GM12878 (cell line): ENCODE measurements at regions not wholly inside any gene's neighbourhood (a gene's known extent, or its start where the extent isn't known, plus 50 kb on each side); places are given as distances from the start of the nearest gene placed in this dataset.

ENCODE experiments used
- ATAC-seq: fragments of 200-7000 bp; cut with Tn5 transposase; 3 replicates; pipeline ENCODE4 v1.9.1; 2020; ENCODE audit warnings: mild to moderate bottlenecking, moderate library complexity
- BruUV-seq: library from RNA; stranded (reverse); fragments of 400-500 nt; replicated peaks from 2 replicates; lab custom pipeline; 2021; lab: Mats Ljungman, UMichigan
- CTCF ChIA-PET: fragments of 300-600 bp; sonication (Branson Sonifier 250); formaldehyde crosslinking; extraction: SDS; loops from one replicate; lab custom pipeline; 2021; ENCODE audit warnings: inconsistent platforms; lab: Yijun Ruan, JAX
- POLR2A ChIA-PET: fragments of 350-600 bp; formaldehyde crosslinking; extraction: SDS; loops from one replicate; lab custom pipeline; 2021; ENCODE audit warnings: inconsistent platforms; lab: Charles Lee
- RAD21 ChIA-PET: fragments of 300-600 bp; sonication (Branson Sonifier 250); formaldehyde crosslinking; loops from one replicate; lab custom pipeline; 2023; ENCODE audit warnings: antibody characterized with exemption; ENCODE audit not compliant: unreplicated experiment; lab: Charles Lee
- SMC1A ChIA-PET: fragments of 300-600 bp; sonication (Branson Sonifier 250); formaldehyde crosslinking; loops from one replicate; lab custom pipeline; 2023; ENCODE audit not compliant: unreplicated experiment, uncharacterized antibody; lab: Charles Lee
- DNase-seq: peaks from one replicate; pipeline ENCODE4 v3.0.0-alpha.2; 2011; ENCODE audit warnings: low read depth, low spot score
- FAIRE-seq: peaks from 3 replicates; lab custom pipeline; 2011; peaks lifted over from hg19 to GRCh38; lab: Jason Lieb, UNC
- H2AFZ ChIP-seq: 2 replicates; pipeline ENCODE4 v1.6.0; 2011; ENCODE audit warnings: low read depth, low read length, control low read depth; ENCODE audit not compliant: control insufficient read depth
- H3K27ac ChIP-seq: 2 replicates; pipeline ENCODE4 v1.5.1; 2011; ENCODE audit warnings: control low read depth; ENCODE audit not compliant: control insufficient read depth, insufficient read depth
- H3K27me3 ChIP-seq, 2 experiments: replicated peaks in 1 of 2; 2 replicates each; pipeline versions ENCODE4 v1.6.0 to v1.6.1; 2011; ENCODE audit warnings: low read length in 1 of 2; ENCODE audit not compliant: control insufficient read depth in 2 of 2, insufficient read depth in 2 of 2
- H3K36me3 ChIP-seq, 2 experiments: 2 replicates each; pipeline ENCODE4 v1.5.1; 2011; ENCODE audit warnings: low read length in 1 of 2; ENCODE audit not compliant: control insufficient read depth in 2 of 2, insufficient read depth in 2 of 2
- H3K4me1 ChIP-seq: 2 replicates; pipeline ENCODE4 v1.6.1; 2011; ENCODE audit warnings: mild to moderate bottlenecking, low read length, moderate library complexity, mixed read lengths; ENCODE audit not compliant: control insufficient read depth, insufficient read depth
- H3K4me2 ChIP-seq: 2 replicates; pipeline ENCODE4 v1.6.0; 2011; ENCODE audit warnings: control low read depth; ENCODE audit not compliant: control insufficient read depth, insufficient read depth
- H3K4me3 ChIP-seq: fragments of 200-600 bp; sonication (generic); 2 replicates; pipeline ENCODE4 v1.5.1; 2016
- H3K79me2 ChIP-seq: 2 replicates; pipeline ENCODE4 v1.6.0; 2011; ENCODE audit warnings: low read length; ENCODE audit not compliant: control insufficient read depth, insufficient read depth
- H3K9ac ChIP-seq: 2 replicates; pipeline ENCODE4 v1.8.0; 2011; ENCODE audit warnings: low read length, control low read depth, mixed read lengths; ENCODE audit not compliant: control insufficient read depth, insufficient read depth
- H3K9me3 ChIP-seq: replicated peaks from 3 replicates; pipeline ENCODE4 v1.5.1; 2011; ENCODE audit warnings: mild to moderate bottlenecking, low read length; ENCODE audit not compliant: control insufficient read depth, insufficient read depth
- H4K20me1 ChIP-seq: 2 replicates; pipeline ENCODE4 v1.6.0; 2011; ENCODE audit not compliant: control insufficient read depth, insufficient read depth
- BACH1 ChIP-seq: fragments of 450-650 bp; IDR thresholded peaks from 2 replicates; pipeline ENCODE4 v1.6.1; 2017; ENCODE audit warnings: mild to moderate bottlenecking, borderline replicate concordance
- BMI1 ChIP-seq: fragments of 450-650 bp; IDR thresholded peaks from 2 replicates; pipeline ENCODE4 v1.6.1; 2016; ENCODE audit warnings: mild to moderate bottlenecking, moderate library complexity, borderline replicate concordance
- DPF2 ChIP-seq: fragments of 450-650 bp; IDR thresholded peaks from 2 replicates; pipeline ENCODE4 v1.6.1; 2017; ENCODE audit warnings: mild to moderate bottlenecking
- ESRRA ChIP-seq: IDR thresholded peaks from 2 replicates; pipeline ENCODE4 v1.6.1; 2012; ENCODE audit warnings: mild to moderate bottlenecking, low read length, improper control_type of control experiment
- GABPA ChIP-seq: IDR thresholded peaks from 2 replicates; pipeline ENCODE4 v1.6.1; 2014; ENCODE audit warnings: antibody characterized with exemption, low read depth, mild to moderate bottlenecking, inconsistent platforms
- IKZF1 ChIP-seq: fragments of 450-650 bp; conservative IDR thresholded peaks from 2 replicates; pipeline ENCODE4 v1.6.1; 2017; ENCODE audit warnings: antibody characterized with exemption, mild to moderate bottlenecking
- JUND ChIP-seq: IDR thresholded peaks from 2 replicates; pipeline ENCODE4 v1.6.1; 2012; ENCODE audit warnings: low read depth, mild to moderate bottlenecking, low read length, improper control_type of control experiment, moderate library complexity
- LARP7 ChIP-seq: fragments of 450-650 bp; IDR thresholded peaks from 2 replicates; pipeline ENCODE4 v1.6.1; 2017; ENCODE audit warnings: mild to moderate bottlenecking
- MYC ChIP-seq: IDR thresholded peaks from 2 replicates; pipeline ENCODE4 v1.6.1; 2011; ENCODE audit warnings: mild to moderate bottlenecking, low read length, moderate library complexity, inconsistent platforms; ENCODE audit not compliant: insufficient read depth, insufficient replicate concordance, insufficient read length, severe bottlenecking
- NFIC ChIP-seq: IDR thresholded peaks from 2 replicates; pipeline ENCODE4 v1.6.1; 2012; ENCODE audit warnings: low read depth, mild to moderate bottlenecking, inconsistent platforms, low read length, moderate library complexity
- POLR2AphosphoS5 ChIP-seq: IDR thresholded peaks from 2 replicates; pipeline ENCODE4 v1.6.1; 2011; ENCODE audit warnings: mild to moderate bottlenecking, low read length, inconsistent platforms
- RBBP5 ChIP-seq: fragments of 200-600 bp; sonication (generic); conservative IDR thresholded peaks from 2 replicates; pipeline ENCODE4 v1.6.1; 2016
- SMC3 ChIP-seq: IDR thresholded peaks from 2 replicates; pipeline ENCODE4 v1.6.1; 2011; ENCODE audit warnings: low read length, improper control_type of control experiment, borderline replicate concordance
- SRF ChIP-seq, 2 experiments: IDR thresholded peaks; 2 replicates each; pipeline ENCODE4 v1.6.1; 2011; ENCODE audit warnings: low read depth in 2 of 2, low read length in 2 of 2, mild to moderate bottlenecking in 1 of 2, moderate library complexity in 1 of 2
- SUPT20H ChIP-seq: IDR thresholded peaks from 2 replicates; pipeline ENCODE4 v1.6.1; 2011; ENCODE audit warnings: low read depth, mild to moderate bottlenecking, low read length, moderate library complexity, borderline replicate concordance; ENCODE audit not compliant: control insufficient read depth
- WGBS: methylation state at CpG from one replicate; pipeline ENCODE4 v1.1.6; 2016; ENCODE audit warnings: low lambda C conversion rate; ENCODE audit not compliant: insufficient replicate concordance, insufficient coverage; ENCODE audit errors: missing lambda C conversion rate; 5-methylcytosine and 5-hydroxymethylcytosine counted together
- in situ Hi-C: fragments of 300-500 bp; cut with MboI; formaldehyde crosslinking; loops from 9 replicates; pipeline ENCODE4 v1.14.3; 2018; ENCODE audit warnings: mixed read lengths
- intact Hi-C: fragments of 100-400 bp; cut with micrococcal nuclease; formaldehyde crosslinking; loops from one replicate; pipeline ENCODE4 v1.14.2; 2022; ENCODE audit not compliant: unreplicated experiment
- TF ChIP-seq, protein P1 (sequence below): fragments of 450-650 bp; formaldehyde crosslinking; IDR thresholded peaks from 2 replicates; pipeline ENCODE4 v1.4.0; 2022; ENCODE audit warnings: mild to moderate bottlenecking, moderate library complexity
- TF ChIP-seq, protein P2 (sequence below): IDR thresholded peaks from 2 replicates; pipeline ENCODE4 v1.6.1; 2012; ENCODE audit warnings: low read length, inconsistent platforms
- TF ChIP-seq, protein P3 (sequence below): fragments of 450-650 bp; IDR thresholded peaks from 2 replicates; pipeline ENCODE4 v1.6.1; 2017; ENCODE audit warnings: borderline replicate concordance

DNA sequence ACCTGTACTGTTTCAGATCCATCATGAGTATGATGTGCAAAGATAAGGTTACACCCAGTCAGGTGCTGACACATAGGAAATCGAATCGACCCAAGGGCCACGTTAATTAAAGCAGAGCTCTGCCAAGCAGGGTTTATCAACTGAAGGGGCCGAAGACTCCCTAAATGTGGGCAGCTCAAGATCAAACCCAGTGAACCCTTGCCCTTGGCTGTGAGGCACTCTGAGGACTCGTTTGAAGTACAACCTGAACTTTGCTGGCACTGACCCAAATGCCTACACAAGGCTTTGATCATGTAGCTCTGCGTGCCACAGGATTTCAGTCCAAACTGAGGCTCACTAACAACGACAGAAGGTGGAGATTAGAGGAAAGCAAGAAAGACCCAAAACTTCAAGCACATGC, 352.1 kb downstream of the MTX2 start:
- H3K36me3 ChIP-seq = no peaks in the 10 kb centered on the region
- no peaks in the 10 kb centered on the region for H3K9me3 ChIP-seq
- H3K4me1 ChIP-seq = no peaks in the 10 kb centered on the region
- H2AFZ ChIP-seq = no peak overlapping the region
- no peak overlapping the region for H3K27ac ChIP-seq
- ATAC-seq = no peak
- no peak for DNase-seq
- no TSS peak for BruUV-seq
- ChIA-PET SMC1A (interaction anchor here (1.0 to 1.4 kb wide), 3 partner anchors 11 to 166 kb away, joined by 3 to 4 read pairs (median 3); no protein-coding TSS in a partner anchor), RAD21 (interaction anchor here (1.3 kb wide), 1 partner anchor 67 kb away, joined by 3 read pairs; no protein-coding TSS in a partner anchor), POLR2A (no interaction called here), CTCF (interaction anchor here (1.2 kb wide), 1 partner anchor 67 kb away, joined by 4 read pairs; no protein-coding TSS in a partner anchor)
- intact Hi-C loops (no loop called here), in situ Hi-C loops (no loop called here)
- H3K27me3 ChIP-seq = 0 out of 4 replicates have a peak, but pooled peaks cover 0 to 5% of the 10 kb centered on the region in 2 experiments
- TF ChIP-seq, protein P1, sequence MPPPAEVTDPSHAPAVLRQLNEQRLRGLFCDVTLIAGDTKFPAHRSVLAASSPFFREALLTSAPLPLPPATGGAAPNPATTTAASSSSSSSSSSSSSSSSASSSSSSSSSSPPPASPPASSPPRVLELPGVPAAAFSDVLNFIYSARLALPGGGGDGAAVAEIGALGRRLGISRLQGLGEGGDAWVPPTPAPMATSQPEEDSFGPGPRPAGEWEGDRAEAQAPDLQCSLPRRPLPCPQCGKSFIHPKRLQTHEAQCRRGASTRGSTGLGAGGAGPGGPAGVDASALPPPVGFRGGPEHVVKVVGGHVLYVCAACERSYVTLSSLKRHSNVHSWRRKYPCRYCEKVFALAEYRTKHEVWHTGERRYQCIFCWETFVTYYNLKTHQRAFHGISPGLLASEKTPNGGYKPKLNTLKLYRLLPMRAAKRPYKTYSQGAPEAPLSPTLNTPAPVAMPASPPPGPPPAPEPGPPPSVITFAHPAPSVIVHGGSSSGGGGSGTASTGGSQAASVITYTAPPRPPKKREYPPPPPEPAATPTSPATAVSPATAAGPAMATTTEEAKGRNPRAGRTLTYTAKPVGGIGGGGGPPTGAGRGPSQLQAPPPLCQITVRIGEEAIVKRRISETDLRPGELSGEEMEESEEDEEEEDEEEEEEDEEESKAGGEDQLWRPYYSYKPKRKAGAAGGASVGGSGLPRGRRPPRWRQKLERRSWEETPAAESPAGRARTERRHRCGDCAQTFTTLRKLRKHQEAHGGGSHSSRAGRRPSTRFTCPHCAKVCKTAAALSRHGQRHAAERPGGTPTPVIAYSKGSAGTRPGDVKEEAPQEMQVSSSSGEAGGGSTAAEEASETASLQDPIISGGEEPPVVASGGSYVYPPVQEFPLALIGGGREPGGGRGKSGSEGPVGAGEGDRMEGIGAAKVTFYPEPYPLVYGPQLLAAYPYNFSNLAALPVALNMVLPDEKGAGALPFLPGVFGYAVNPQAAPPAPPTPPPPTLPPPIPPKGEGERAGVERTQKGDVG (CRISPR knock-in tag) = no peak
- TF ChIP-seq SMC3 (no peak), BACH1 (no peak), IKZF1 (no peak), BMI1 (no peak), SRF (IDR thresholded peaks at IDR 0.05; ENCODE audit: low read depth in 2 of 2, low read length in 2 of 2) (no peak), LARP7 (no peak), JUND (no peak), POLR2AphosphoS5 (no peak), MYC (no peak), RBBP5 (no peak), GABPA (no peak), ESRRA (no peak), SUPT20H (no peak), NFIC (no peak), DPF2 (no peak)
- TF ChIP-seq, protein P2, sequence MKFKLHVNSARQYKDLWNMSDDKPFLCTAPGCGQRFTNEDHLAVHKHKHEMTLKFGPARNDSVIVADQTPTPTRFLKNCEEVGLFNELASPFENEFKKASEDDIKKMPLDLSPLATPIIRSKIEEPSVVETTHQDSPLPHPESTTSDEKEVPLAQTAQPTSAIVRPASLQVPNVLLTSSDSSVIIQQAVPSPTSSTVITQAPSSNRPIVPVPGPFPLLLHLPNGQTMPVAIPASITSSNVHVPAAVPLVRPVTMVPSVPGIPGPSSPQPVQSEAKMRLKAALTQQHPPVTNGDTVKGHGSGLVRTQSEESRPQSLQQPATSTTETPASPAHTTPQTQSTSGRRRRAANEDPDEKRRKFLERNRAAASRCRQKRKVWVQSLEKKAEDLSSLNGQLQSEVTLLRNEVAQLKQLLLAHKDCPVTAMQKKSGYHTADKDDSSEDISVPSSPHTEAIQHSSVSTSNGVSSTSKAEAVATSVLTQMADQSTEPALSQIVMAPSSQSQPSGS = no peak
- TF ChIP-seq, protein P3, sequence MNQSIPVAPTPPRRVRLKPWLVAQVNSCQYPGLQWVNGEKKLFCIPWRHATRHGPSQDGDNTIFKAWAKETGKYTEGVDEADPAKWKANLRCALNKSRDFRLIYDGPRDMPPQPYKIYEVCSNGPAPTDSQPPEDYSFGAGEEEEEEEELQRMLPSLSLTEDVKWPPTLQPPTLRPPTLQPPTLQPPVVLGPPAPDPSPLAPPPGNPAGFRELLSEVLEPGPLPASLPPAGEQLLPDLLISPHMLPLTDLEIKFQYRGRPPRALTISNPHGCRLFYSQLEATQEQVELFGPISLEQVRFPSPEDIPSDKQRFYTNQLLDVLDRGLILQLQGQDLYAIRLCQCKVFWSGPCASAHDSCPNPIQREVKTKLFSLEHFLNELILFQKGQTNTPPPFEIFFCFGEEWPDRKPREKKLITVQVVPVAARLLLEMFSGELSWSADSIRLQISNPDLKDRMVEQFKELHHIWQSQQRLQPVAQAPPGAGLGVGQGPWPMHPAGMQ = no peak
- H4K20me1 ChIP-seq = no peaks in the 10 kb centered on the region
- FAIRE-seq = no peak
- 46% methylated on average over 7 of the region's 7 CpGs for WGBS
- no peak overlapping the region for H3K9ac ChIP-seq
- H3K4me2 ChIP-seq = no peak overlapping the region
- H3K4me3 ChIP-seq = no peak overlapping the region
- H3K79me2 ChIP-seq = no peaks in the 10 kb centered on the region
